Mesendoderm (in vitro differentiated cells): ENCODE measurements at regions not wholly inside any gene's neighbourhood (a gene's known extent, or its start where the extent isn't known, plus 50 kb on each side); places are given as distances from the start of the nearest gene placed in this dataset.
A peak's percentile ranks its signal among the peaks of the same experiment; 100 is the strongest.

Experiments used
- DNase-seq: peaks from one replicate; pipeline ENCODE4 v3.0.0; 2013
- H2AK5ac ChIP-seq: 2 replicates; pipeline ENCODE4 v1.6.1; 2013; ENCODE audit warnings: low read length, inconsistent platforms
- H2BK120ac ChIP-seq: 2 replicates; pipeline ENCODE4 v1.6.1; 2013; ENCODE audit warnings: low read depth, mild to moderate bottlenecking, low read length, moderate library complexity, mixed read lengths
- H2BK15ac ChIP-seq: replicated peaks from 2 replicates; pipeline ENCODE4 v1.6.1; 2013; ENCODE audit warnings: low read depth, mild to moderate bottlenecking, moderate library complexity
- H2BK5ac ChIP-seq: 2 replicates; pipeline ENCODE4 v1.6.1; 2013; ENCODE audit warnings: low read length, inconsistent platforms
- H3K18ac ChIP-seq: 2 replicates; pipeline ENCODE4 v1.6.1; 2013; ENCODE audit warnings: mild to moderate bottlenecking, low read length, mixed read lengths
- H3K23ac ChIP-seq: one replicate; pipeline ENCODE4 v1.6.1; 2013; ENCODE audit warnings: low read length
- H3K27ac ChIP-seq: 2 replicates; pipeline ENCODE4 v1.5.1; 2013; ENCODE audit warnings: low read depth, mild to moderate bottlenecking, inconsistent platforms, low read length, moderate library complexity
- H3K27me3 ChIP-seq: 2 replicates; pipeline ENCODE4 v1.6.1; 2013; ENCODE audit warnings: low read length, control low read depth, mild to moderate bottlenecking, inconsistent platforms; ENCODE audit not compliant: insufficient read depth, poor library complexity
- H3K36me3 ChIP-seq: 2 replicates; pipeline ENCODE4 v1.6.1; 2013; ENCODE audit warnings: low read length, inconsistent platforms; ENCODE audit not compliant: control insufficient read depth, insufficient read depth
- H3K4ac ChIP-seq: one replicate; pipeline ENCODE4 v1.6.1; 2013; ENCODE audit warnings: low read depth, mild to moderate bottlenecking, low read length, moderate library complexity
- H3K4me1 ChIP-seq: 2 replicates; pipeline ENCODE4 v1.6.1; 2013; ENCODE audit warnings: low read depth, low read length, inconsistent platforms; ENCODE audit not compliant: control insufficient read depth
- H3K4me2 ChIP-seq: 2 replicates; pipeline ENCODE4 v1.6.1; 2013; ENCODE audit warnings: low read length
- H3K4me3 ChIP-seq: 2 replicates; pipeline ENCODE4 v1.5.1; 2013; ENCODE audit warnings: mild to moderate bottlenecking, low read length
- H3K56ac ChIP-seq: one replicate; pipeline ENCODE4 v1.6.1; 2013; ENCODE audit warnings: low read length
- H3K79me1 ChIP-seq: 2 replicates; pipeline ENCODE4 v1.6.1; 2013; ENCODE audit warnings: low read length, inconsistent platforms
- H3K79me2 ChIP-seq: 2 replicates; pipeline ENCODE4 v1.6.1; 2013; ENCODE audit warnings: mild to moderate bottlenecking, low read length; ENCODE audit not compliant: control insufficient read depth, insufficient read depth
- H3K9ac ChIP-seq: 2 replicates; pipeline ENCODE4 v1.6.1; 2013; ENCODE audit warnings: low read length, inconsistent platforms
- H4K5ac ChIP-seq: one replicate; pipeline ENCODE4 v1.6.1; 2013; ENCODE audit warnings: low read length
- H4K8ac ChIP-seq: one replicate; pipeline ENCODE4 v1.6.1; 2013; ENCODE audit warnings: low read depth, mild to moderate bottlenecking, control low read depth, low read length, moderate library complexity
- WGBS: extraction: QIAGEN DNeasy Blood & Tissue Kit; methylation state at CpG from one replicate; pipeline ENCODE4 v1.1.7; 2013; ENCODE audit warnings: low lambda C conversion rate, missing lambda C conversion rate; ENCODE audit not compliant: insufficient coverage; ENCODE audit errors: extremely low coverage; 5-methylcytosine and 5-hydroxymethylcytosine counted together

- Histone ChIP-seq H3K18ac (no peak overlapping the region), H3K4me3 (no peak overlapping the region), H3K27me3 (no peaks in the 10 kb centered on the region), H3K4ac (no peak overlapping the region), H3K79me1 (no peaks in the 10 kb centered on the region), H3K56ac (no peak overlapping the region), H2BK5ac (no peak overlapping the region), H4K5ac (no peak overlapping the region), H3K9ac (no peak overlapping the region), H3K79me2 (no peaks in the 10 kb centered on the region), H3K27ac (no peak overlapping the region), H2BK120ac (no peak overlapping the region), H3K36me3 (no peaks in the 10 kb centered on the region), H2BK15ac (no peak overlapping the region), H2AK5ac (no peak overlapping the region), H3K4me2 (no peak overlapping the region), H3K23ac (no peak overlapping the region), H4K8ac (no peak overlapping the region), H3K4me1 (no peaks in the 10 kb centered on the region)
- DNase-seq, result no peak
- WGBS, result no CpG with 5 or more reads among the region's 13 CpGs
Measured at GRCh38 chr6:19180348-19181072, 656.7 kb upstream of the ID4 start.

DNA sequence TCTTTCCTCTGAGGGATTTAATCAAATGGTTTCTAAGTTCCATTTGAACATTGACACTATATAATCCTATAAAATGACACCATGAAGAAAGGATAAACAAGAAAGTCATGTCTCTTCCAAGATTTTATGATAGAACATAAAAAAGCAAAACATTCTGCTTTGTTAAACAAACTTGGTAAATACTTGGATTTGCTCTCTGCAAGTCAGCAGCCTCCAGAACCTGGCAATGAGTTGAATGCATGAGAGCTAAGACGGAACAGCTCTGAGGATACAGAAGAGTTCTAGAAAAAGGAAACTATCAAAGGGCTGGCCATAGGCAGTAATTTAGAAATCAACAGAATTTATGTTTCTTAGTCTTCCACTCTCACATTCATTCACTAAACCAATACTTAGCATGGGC lies 656.0 kb upstream of the ID4 start:
- no peaks in the 10 kb centered on the region for H3K4me1 ChIP-seq
- H4K8ac ChIP-seq, result no peak overlapping the region
- H2BK15ac ChIP-seq, result no peak overlapping the region
- H3K79me2 ChIP-seq, result no peaks in the 10 kb centered on the region
- no peak overlapping the region for H3K4me2 ChIP-seq
- no CpG with 5 or more reads among the region's 1 CpG for WGBS
- H3K56ac ChIP-seq, result no peak overlapping the region
- H3K9ac ChIP-seq, result no peak overlapping the region
- no peaks in the 10 kb centered on the region for H3K27me3 ChIP-seq
- H3K23ac ChIP-seq, result no peak overlapping the region
- no peak overlapping the region for H3K4me3 ChIP-seq
- H2AK5ac ChIP-seq, result no peak overlapping the region
- H3K18ac ChIP-seq, result no peak overlapping the region
- no peak overlapping the region for H4K5ac ChIP-seq
- no peak overlapping the region for H3K27ac ChIP-seq
- H2BK120ac ChIP-seq, result no peak overlapping the region
- H3K79me1 ChIP-seq, result no peaks in the 10 kb centered on the region
- DNase-seq, result no peak
- H2BK5ac ChIP-seq, result no peak overlapping the region
- H3K36me3 ChIP-seq, result no peaks in the 10 kb centered on the region
- H3K4ac ChIP-seq, result no peak overlapping the region

- Histone ChIP-seq H2BK120ac (no peak overlapping the region), H3K27me3 (no peaks in the 10 kb centered on the region), H3K27ac (no peak overlapping the region), H3K4me3 (no peak overlapping the region), H3K79me1 (no peaks in the 10 kb centered on the region), H3K56ac (no peak overlapping the region), H3K4me1 (no peaks in the 10 kb centered on the region), H2AK5ac (no peak overlapping the region), H3K4ac (no peak overlapping the region), H3K23ac (no peak overlapping the region), H2BK5ac (no peak overlapping the region), H4K8ac (no peak overlapping the region), H4K5ac (no peak overlapping the region), H3K9ac (no peak overlapping the region), H2BK15ac (no peak overlapping the region), H3K79me2 (no peaks in the 10 kb centered on the region), H3K18ac (no peak overlapping the region), H3K4me2 (no peak overlapping the region), H3K36me3 (no peaks in the 10 kb centered on the region)
- WGBS, result no CpG with 5 or more reads among the region's 2 CpGs
- DNase-seq, result peak; percentile 58
Measured at GRCh38 chr6:19193624-19194023, 643.5 kb upstream of the ID4 start.

DNA sequence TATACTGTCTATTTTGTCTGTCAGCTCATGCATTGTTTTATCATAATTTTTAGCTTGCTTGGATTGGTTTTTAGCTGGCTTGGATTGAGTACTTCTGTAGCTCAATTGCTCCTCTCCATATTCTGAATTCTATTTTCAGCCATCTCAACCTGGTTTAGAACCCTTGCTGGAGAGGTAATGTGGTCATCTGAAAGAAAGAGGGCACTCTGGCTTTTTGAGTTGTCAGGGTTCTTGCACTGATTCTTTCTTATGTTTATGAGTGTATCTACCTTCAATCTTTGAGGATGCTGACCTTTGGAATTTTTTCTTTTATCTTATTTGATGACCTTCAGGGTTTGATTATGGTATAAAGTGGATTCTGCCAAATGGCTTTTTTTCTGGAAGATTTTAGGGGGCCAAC lies 632.7 kb upstream of the ID4 start:
- Histone ChIP-seq H3K4me2 (no peak overlapping the region), H3K4ac (no peak overlapping the region), H3K18ac (no peak overlapping the region), H2BK5ac (no peak overlapping the region), H3K23ac (no peak overlapping the region), H3K79me1 (no peaks in the 10 kb centered on the region), H3K4me1 (no peaks in the 10 kb centered on the region), H3K4me3 (no peak overlapping the region), H2BK15ac (no peak overlapping the region), H3K9ac (no peak overlapping the region), H4K5ac (no peak overlapping the region), H3K27ac (no peak overlapping the region), H4K8ac (no peak overlapping the region), H2BK120ac (no peak overlapping the region), H3K56ac (no peak overlapping the region), H3K27me3 (no peaks in the 10 kb centered on the region), H3K36me3 (no peaks in the 10 kb centered on the region), H3K79me2 (no peaks in the 10 kb centered on the region), H2AK5ac (no peak overlapping the region)
- DNase-seq, result peak; percentile 39

- H3K36me3 ChIP-seq, result no peaks in the 10 kb centered on the region
- no CpG with 5 or more reads among the region's 5 CpGs for WGBS
- no peak overlapping the region for H3K4me3 ChIP-seq
- no peak overlapping the region for H3K4me2 ChIP-seq
- peak overlapping the region; percentile 6 for H3K4ac ChIP-seq
- no peak overlapping the region for H2BK15ac ChIP-seq
- H4K5ac ChIP-seq, result no peak overlapping the region
- H3K23ac ChIP-seq, result no peak overlapping the region
- H2AK5ac ChIP-seq, result no peak overlapping the region
- H3K4me1 ChIP-seq, result no peaks in the 10 kb centered on the region
- H2BK120ac ChIP-seq, result no peak overlapping the region
- no peaks in the 10 kb centered on the region for H3K79me2 ChIP-seq
- no peak overlapping the region for H3K27ac ChIP-seq
- no peaks in the 10 kb centered on the region for H3K27me3 ChIP-seq
- no peak overlapping the region for H4K8ac ChIP-seq
- H2BK5ac ChIP-seq, result no peak overlapping the region
- no peak overlapping the region for H3K56ac ChIP-seq
- H3K18ac ChIP-seq, result no peak overlapping the region
- no peak overlapping the region for H3K9ac ChIP-seq
- no peak for DNase-seq
- no peaks in the 10 kb centered on the region for H3K79me1 ChIP-seq
Measured at GRCh38 chr6:19205076-19205475, 632.1 kb upstream of the ID4 start.

DNA sequence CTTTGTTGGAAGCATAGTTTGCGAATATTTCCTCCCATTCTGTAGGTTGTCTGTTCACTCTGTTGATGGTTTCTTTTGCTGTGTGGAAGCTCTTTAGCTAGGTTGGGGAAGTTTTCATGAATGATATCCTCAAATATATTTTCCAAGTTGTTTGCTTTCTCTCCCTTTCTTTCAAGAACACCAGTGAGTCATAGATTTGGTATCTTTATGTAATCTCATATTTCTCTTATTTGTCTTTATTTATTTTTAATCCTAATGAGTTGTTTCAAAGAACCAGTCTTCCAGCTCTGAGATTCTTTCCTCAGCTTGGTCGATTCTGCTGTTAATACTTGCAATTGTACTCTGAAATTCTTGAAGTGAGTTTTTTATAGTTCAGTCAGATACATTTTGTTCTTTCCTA lies 628.0 kb upstream of the ID4 start:
- no CpG with 5 or more reads among the region's 2 CpGs for WGBS
- H2BK120ac ChIP-seq, result no peak overlapping the region
- no peak overlapping the region for H4K5ac ChIP-seq
- no peak overlapping the region for H2AK5ac ChIP-seq
- no peaks in the 10 kb centered on the region for H3K4me1 ChIP-seq
- H3K36me3 ChIP-seq, result no peaks in the 10 kb centered on the region
- H3K4me3 ChIP-seq, result no peak overlapping the region
- H3K4me2 ChIP-seq, result no peak overlapping the region
- H4K8ac ChIP-seq, result no peak overlapping the region
- H3K4ac ChIP-seq, result no peak overlapping the region
- H3K9ac ChIP-seq, result no peak overlapping the region
- H3K56ac ChIP-seq, result no peak overlapping the region
- no peaks in the 10 kb centered on the region for H3K79me1 ChIP-seq
- H3K23ac ChIP-seq, result no peak overlapping the region
- no peaks in the 10 kb centered on the region for H3K79me2 ChIP-seq
- no peak overlapping the region for H2BK5ac ChIP-seq
- no peaks in the 10 kb centered on the region for H3K27me3 ChIP-seq
- no peak overlapping the region for H2BK15ac ChIP-seq
- no peak for DNase-seq
- no peak overlapping the region for H3K27ac ChIP-seq
- H3K18ac ChIP-seq, result no peak overlapping the region
